GM10266 (cell line): ENCODE measurements at regions not wholly inside any gene's neighbourhood (a gene's known extent, or its start where the extent isn't known, plus 50 kb on each side); places are given as distances from the start of the nearest gene placed in this dataset.

Source experiments
- DNase-seq: peaks from one replicate; pipeline ENCODE4 v3.0.0; 2012; ENCODE audit errors: extremely low spot score
- CTCF ChIP-seq: IDR thresholded peaks from 2 replicates; pipeline ENCODE4 v1.5.1; 2012; ENCODE audit warnings: mild to moderate bottlenecking, low read depth; ENCODE audit not compliant: control insufficient read depth, insufficient read depth; ENCODE audit errors: missing control alignments

GRCh38 chr6:95660544-95660943 is 83.2 kb downstream of the MANEA start:
- no peak for DNase-seq
- no peak for TF ChIP-seq CTCF

GRCh38 chr6:95670011-95670463 is 92.7 kb downstream of the MANEA start:
- DNase-seq, result no peak

GRCh38 chr6:95676011-95676628 is 98.8 kb downstream of the MANEA start:
- no peak for DNase-seq
- no peak for TF ChIP-seq CTCF

More at GRCh38 chr6:95670011-95670463, 92.7 kb downstream of the MANEA start:
- no peak for TF ChIP-seq CTCF

- DNase-seq, result no peak
- no peak for TF ChIP-seq CTCF
These were observed 102.6 kb downstream of the MANEA start for GRCh38 chr6:95679981-95680380.

GRCh38 chr6:95681736-95682135 is 104.4 kb downstream of the MANEA start:
- DNase-seq, result no peak

GRCh38 chr6:95682476-95682875 is 105.1 kb downstream of the MANEA start:
- no peak for TF ChIP-seq CTCF
- DNase-seq, result no peak

More at GRCh38 chr6:95681736-95682135, 104.4 kb downstream of the MANEA start:
- TF ChIP-seq CTCF, result no peak

- TF ChIP-seq CTCF, result no peak
- DNase-seq, result no peak
These were observed 108.5 kb downstream of the MANEA start for GRCh38 chr6:95685822-95686221.
